BE2C (cell line): ENCODE measurements at regions not wholly inside any gene's neighbourhood (a gene's known extent, or its start where the extent isn't known, plus 50 kb on each side); places are given as distances from the start of the nearest gene placed in this dataset.

Experiments
- DNase-seq: peaks from one replicate; pipeline ENCODE4 v3.0.0-alpha.2; 2020
- H3K27me3 ChIP-seq: fragments of 250-450 bp; sonication (Bioruptor Pico); 2 replicates; pipeline ENCODE4 v1.5.1; 2020; ENCODE audit warnings: mild to moderate bottlenecking
- H3K36me3 ChIP-seq: fragments of 250-450 bp; sonication (Bioruptor Pico); 2 replicates; pipeline ENCODE4 v1.5.1; 2020; ENCODE audit warnings: mild to moderate bottlenecking
- H3K4me1 ChIP-seq: fragments of 250-450 bp; sonication (Bioruptor Pico); 2 replicates; pipeline ENCODE4 v1.5.1; 2020
- H3K4me3 ChIP-seq: 2 replicates; pipeline ENCODE4 v1.5.1; 2011; ENCODE audit warnings: low read depth, low read length
- H3K9me3 ChIP-seq: fragments of 250-450 bp; sonication (Bioruptor Pico); 2 replicates; pipeline ENCODE4 v1.5.1; 2020
- TF ChIP-seq, protein P1 (sequence below): IDR thresholded peaks from 2 replicates; pipeline ENCODE4 v1.5.1; 2012; ENCODE audit warnings: mild to moderate bottlenecking, low read depth, low read length

DNA sequence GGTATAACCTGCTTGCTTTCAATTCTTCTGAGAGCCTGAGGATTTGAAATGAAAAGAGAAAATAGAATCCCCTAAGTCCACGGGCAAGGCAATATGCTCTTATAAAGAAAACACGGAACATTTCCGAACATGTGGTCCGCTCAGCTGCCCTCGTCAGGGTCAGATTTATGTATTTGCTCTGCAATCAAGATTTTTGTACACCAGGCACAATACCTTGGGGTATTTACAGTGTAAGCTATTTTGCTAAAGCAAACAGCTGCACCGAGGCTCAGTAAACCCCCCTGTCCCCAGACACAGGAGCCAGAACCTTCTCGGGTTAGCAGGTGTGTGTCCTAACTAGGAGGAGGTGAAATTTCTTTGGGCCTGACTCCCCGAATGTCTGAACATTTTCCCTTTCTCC lies 155.8 kb upstream of the LRIG1 start:
- no peaks in the 10 kb centered on the region for H3K27me3 ChIP-seq
- no peak overlapping the region for H3K4me3 ChIP-seq
- DNase-seq = no peak
- no peaks in the 10 kb centered on the region for H3K4me1 ChIP-seq
- no peaks in the 10 kb centered on the region for H3K9me3 ChIP-seq
- no peaks in the 10 kb centered on the region for H3K36me3 ChIP-seq
- TF ChIP-seq, protein P1, sequence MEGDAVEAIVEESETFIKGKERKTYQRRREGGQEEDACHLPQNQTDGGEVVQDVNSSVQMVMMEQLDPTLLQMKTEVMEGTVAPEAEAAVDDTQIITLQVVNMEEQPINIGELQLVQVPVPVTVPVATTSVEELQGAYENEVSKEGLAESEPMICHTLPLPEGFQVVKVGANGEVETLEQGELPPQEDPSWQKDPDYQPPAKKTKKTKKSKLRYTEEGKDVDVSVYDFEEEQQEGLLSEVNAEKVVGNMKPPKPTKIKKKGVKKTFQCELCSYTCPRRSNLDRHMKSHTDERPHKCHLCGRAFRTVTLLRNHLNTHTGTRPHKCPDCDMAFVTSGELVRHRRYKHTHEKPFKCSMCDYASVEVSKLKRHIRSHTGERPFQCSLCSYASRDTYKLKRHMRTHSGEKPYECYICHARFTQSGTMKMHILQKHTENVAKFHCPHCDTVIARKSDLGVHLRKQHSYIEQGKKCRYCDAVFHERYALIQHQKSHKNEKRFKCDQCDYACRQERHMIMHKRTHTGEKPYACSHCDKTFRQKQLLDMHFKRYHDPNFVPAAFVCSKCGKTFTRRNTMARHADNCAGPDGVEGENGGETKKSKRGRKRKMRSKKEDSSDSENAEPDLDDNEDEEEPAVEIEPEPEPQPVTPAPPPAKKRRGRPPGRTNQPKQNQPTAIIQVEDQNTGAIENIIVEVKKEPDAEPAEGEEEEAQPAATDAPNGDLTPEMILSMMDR = no peak

DNA sequence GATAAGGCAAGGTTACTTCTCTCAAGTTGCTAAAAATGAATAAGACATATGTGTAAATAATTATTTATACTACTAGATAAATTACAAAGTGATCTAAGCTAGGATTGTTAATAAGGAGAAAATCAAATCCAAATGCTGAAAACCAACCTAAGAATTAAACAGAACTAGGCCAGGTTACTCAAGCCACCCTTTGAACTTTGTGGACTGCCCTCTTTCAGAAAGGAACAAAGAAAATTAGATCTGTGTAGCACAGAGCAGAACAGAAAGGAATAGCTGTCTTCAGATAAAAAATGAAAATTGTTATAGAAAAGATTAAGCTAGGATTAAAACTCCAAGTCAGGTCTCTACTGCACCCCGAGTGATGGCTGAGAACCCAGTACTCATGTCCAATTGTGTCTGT lies 158.2 kb upstream of the LRIG1 start:
- no peak for DNase-seq
- no peaks in the 10 kb centered on the region for H3K4me1 ChIP-seq
- no peaks in the 10 kb centered on the region for H3K27me3 ChIP-seq
- H3K4me3 ChIP-seq = no peak overlapping the region
- no peaks in the 10 kb centered on the region for H3K9me3 ChIP-seq
- TF ChIP-seq, protein P1 = no peak
- no peaks in the 10 kb centered on the region for H3K36me3 ChIP-seq

DNA sequence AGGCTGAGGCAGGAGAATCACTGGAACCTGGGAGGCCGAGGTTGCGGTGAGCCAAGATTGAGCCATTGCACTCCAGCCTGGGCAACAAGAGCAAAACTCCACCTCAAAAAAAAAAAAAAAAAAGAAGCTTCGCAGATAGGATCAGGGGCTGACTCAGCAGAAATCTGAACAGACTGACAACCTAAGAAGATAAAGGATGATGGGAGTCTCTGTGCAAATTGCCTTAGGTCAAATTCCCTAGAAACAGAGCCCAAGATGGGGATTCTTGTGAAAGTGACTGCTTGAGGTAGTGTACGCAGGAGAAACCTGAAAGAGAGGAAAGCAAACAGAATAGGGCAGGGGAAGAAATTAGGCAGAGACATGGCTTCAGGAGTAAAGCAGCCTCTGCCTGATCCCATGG lies 160.8 kb upstream of the LRIG1 start:
- DNase-seq = no peak
- Histone ChIP-seq H3K36me3 (no peaks in the 10 kb centered on the region), H3K27me3 (no peaks in the 10 kb centered on the region), H3K4me1 (no peaks in the 10 kb centered on the region), H3K4me3 (no peak overlapping the region), H3K9me3 (no peaks in the 10 kb centered on the region)
- TF ChIP-seq, protein P1 = no peak

DNA sequence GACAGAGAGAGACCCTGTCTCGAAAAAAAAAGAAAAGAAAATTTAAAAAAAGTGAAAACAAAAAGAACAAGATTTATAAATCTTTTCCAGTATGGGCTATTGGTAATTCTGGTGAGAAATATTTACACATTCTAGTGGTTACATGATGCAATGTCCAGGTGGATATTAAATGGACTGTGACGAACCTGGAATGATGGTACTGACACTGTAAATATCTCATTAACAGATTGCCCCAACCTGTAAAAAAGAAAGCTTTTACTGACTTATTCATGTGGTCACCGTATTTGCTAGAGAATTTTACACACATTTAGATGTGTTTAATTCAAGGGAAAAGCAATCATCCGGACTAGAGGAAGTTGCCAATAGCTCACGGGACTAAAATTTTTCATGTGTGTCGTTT lies 162.1 kb upstream of the LRIG1 start:
- no peaks in the 10 kb centered on the region for H3K4me1 ChIP-seq
- no peaks in the 10 kb centered on the region for H3K36me3 ChIP-seq
- no peaks in the 10 kb centered on the region for H3K27me3 ChIP-seq
- no peaks in the 10 kb centered on the region for H3K9me3 ChIP-seq
- H3K4me3 ChIP-seq = no peak overlapping the region
- no peak for DNase-seq
- TF ChIP-seq, protein P1 = no peak

DNA sequence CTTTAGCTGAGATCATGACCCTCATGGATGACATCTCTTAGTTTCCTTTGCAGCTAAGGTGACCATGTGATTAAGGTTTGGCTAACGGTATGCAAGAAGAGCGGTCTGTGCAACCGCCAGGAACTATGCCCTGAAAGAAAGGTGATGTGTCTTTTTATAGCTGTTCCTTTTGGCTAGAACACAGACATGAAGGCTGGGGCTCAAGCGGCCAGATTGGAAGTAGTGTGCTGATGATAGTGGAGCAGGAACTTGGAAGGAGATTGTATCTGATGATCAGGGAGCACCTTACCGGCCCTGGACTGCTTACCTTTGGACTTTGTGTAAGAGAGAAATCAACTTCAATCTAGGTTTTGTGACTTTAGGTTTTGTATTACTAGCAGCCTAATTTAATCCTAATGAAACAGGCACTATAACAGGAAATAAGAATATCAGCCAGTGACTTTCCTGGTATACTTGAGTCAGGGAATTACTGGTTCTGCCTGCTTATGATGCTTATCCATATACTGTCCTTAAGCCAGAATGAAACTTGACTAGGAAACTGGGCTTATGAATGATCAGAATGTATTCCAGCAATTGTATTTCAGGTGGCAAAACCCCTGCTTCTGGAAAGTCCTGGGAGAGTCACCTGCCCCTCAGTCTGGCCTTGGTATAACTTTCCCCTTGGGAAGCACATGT lies 164.3 kb upstream of the LRIG1 start:
- Histone ChIP-seq H3K36me3 (no peaks in the 10 kb centered on the region), H3K27me3 (no peaks in the 10 kb centered on the region), H3K4me3 (no peak overlapping the region), H3K4me1 (no peaks in the 10 kb centered on the region), H3K9me3 (no peaks in the 10 kb centered on the region)
- no peak for DNase-seq
- TF ChIP-seq, protein P1 = no peak

- Histone ChIP-seq H3K27me3 (no peaks in the 10 kb centered on the region), H3K36me3 (no peaks in the 10 kb centered on the region), H3K4me3 (no peak overlapping the region), H3K4me1 (no peaks in the 10 kb centered on the region), H3K9me3 (no peaks in the 10 kb centered on the region)
- TF ChIP-seq, protein P1 = no peak
- DNase-seq = no peak
Observed at GRCh38 chr3:66666362-66666761, 165.5 kb upstream of the LRIG1 start.
